ENCODE measurements at regions not wholly inside any gene's neighbourhood (a gene's known extent, or its start where the extent isn't known, plus 50 kb on each side); places are given as distances from the start of the nearest gene placed in this dataset.
"Not testable (repeated sequence)": the region's sequence is repeated elsewhere in the genome, so short reads cannot be mapped to it uniquely, and the experiment has no call there.

- H3K27ac ChIP-seq: no peak overlapping the region
- in situ Hi-C loops (cut with MboI; ENCODE audit: low pct_ligation_motif_present in 1 of 4, low pct_unique_long_range_greater_than_20kb in 1 of 4, low sequenced_read_pairs in 3 of 4) (no loop called here), intact Hi-C loops (cut with DNase I; ENCODE audit: low total_unique reads) (no loop called here)
Observed at GRCh38 chr6:73927421-73927820, 231.4 kb downstream of the CD109 start.

GRCh38 chr6:73925703-73926102, 229.7 kb downstream of the CD109 start:
- H3K4me1 ChIP-seq; DNase-seq; H3K36me3 ChIP-seq; H3K27ac ChIP-seq; intact Hi-C loops (cut with DNase I; ENCODE audit: low total_unique reads); in situ Hi-C loops (cut with MboI; ENCODE audit: low pct_ligation_motif_present in 1 of 4, low pct_unique_long_range_greater_than_20kb in 1 of 4, low sequenced_read_pairs in 3 of 4); H3K27me3 ChIP-seq; H3K4me3 ChIP-seq: not testable (repeated sequence)
- peaks cover 0 to 12% of the 10 kb centered on the region in 2 donors for H3K9me3 ChIP-seq
- WGBS, 2 donors (ENCODE audit: low coverage in 1 of 2): 75 to 91% methylated on average over 2 to 17 of the region's 17 CpGs

More at GRCh38 chr6:73927421-73927820, 231.4 kb downstream of the CD109 start:
- Histone ChIP-seq H3K4me1 (no peaks in the 10 kb centered on the region), H3K36me3 (no peaks in the 10 kb centered on the region), H3K27me3 (no peaks in the 10 kb centered on the region), H3K9me3 (peaks cover 0 to 12% of the 10 kb centered on the region in 2 donors), H3K4me3 (no peak overlapping the region)
- TF ChIP-seq POLR2AphosphoS5 (IDR thresholded peaks at IDR 0.05) (no peak), POLR2A (IDR thresholded peaks at IDR 0.05) (no peak), CTCF (IDR thresholded peaks at IDR 0.05) (no peak), EP300 (IDR thresholded peaks at IDR 0.05; ENCODE audit: low read depth) (no peak)
- DNase-seq: no peak

- H3K27me3 ChIP-seq: no peaks in the 10 kb centered on the region
- H3K4me3 ChIP-seq: no peak overlapping the region
- no peak for DNase-seq
- no peaks in the 10 kb centered on the region for H3K36me3 ChIP-seq
- intact Hi-C loops (cut with DNase I; ENCODE audit: low total_unique reads) (no loop called here), in situ Hi-C loops (cut with MboI; ENCODE audit: low pct_ligation_motif_present in 1 of 4, low pct_unique_long_range_greater_than_20kb in 1 of 4, low sequenced_read_pairs in 3 of 4) (no loop called here)
- 73 to 77% methylated on average over 1 of the region's 1 CpG for WGBS, 2 donors (ENCODE audit: low coverage in 1 of 2)
- H3K4me1 ChIP-seq: no peaks in the 10 kb centered on the region
- H3K9me3 ChIP-seq: peaks cover 0 to 12% of the 10 kb centered on the region in 2 donors
- TF ChIP-seq EP300 (IDR thresholded peaks at IDR 0.05; ENCODE audit: low read depth): no peak
- TF ChIP-seq POLR2A (IDR thresholded peaks at IDR 0.05): no peak
- TF ChIP-seq CTCF (IDR thresholded peaks at IDR 0.05): no peak
- no peak for TF ChIP-seq POLR2AphosphoS5 (IDR thresholded peaks at IDR 0.05)
- no peak overlapping the region for H3K27ac ChIP-seq
Observed at GRCh38 chr6:73923905-73924485, 228.0 kb downstream of the CD109 start.

GRCh38 chr6:73903155-73903554, 207.2 kb downstream of the CD109 start:
- no peak for DNase-seq
- Histone ChIP-seq H3K27me3 (no peaks in the 10 kb centered on the region), H3K9me3 (peaks cover 0 to 11% of the 10 kb centered on the region in 2 donors), H3K36me3 (no peaks in the 10 kb centered on the region), H3K4me3 (no peak overlapping the region), H3K27ac (no peak overlapping the region), H3K4me1 (no peaks in the 10 kb centered on the region)
- no peak for TF ChIP-seq POLR2A (IDR thresholded peaks at IDR 0.05)
- TF ChIP-seq CTCF (IDR thresholded peaks at IDR 0.05): no peak
- TF ChIP-seq EP300 (IDR thresholded peaks at IDR 0.05; ENCODE audit: low read depth): no peak
- TF ChIP-seq POLR2AphosphoS5 (IDR thresholded peaks at IDR 0.05): no peak
- intact Hi-C loops (cut with DNase I; ENCODE audit: low total_unique reads) (no loop called here), in situ Hi-C loops (cut with MboI; ENCODE audit: low pct_ligation_motif_present in 1 of 4, low pct_unique_long_range_greater_than_20kb in 1 of 4, low sequenced_read_pairs in 3 of 4) (no loop called here)
- WGBS, 2 donors (ENCODE audit: low coverage in 1 of 2): 84% methylated on average over 12 of the region's 14 CpGs; no CpG with 5 or more reads in 1 of the 2 donors

GRCh38 chr6:73901986-73902385, 206.0 kb downstream of the CD109 start:
- Histone ChIP-seq H3K36me3 (no peaks in the 10 kb centered on the region), H3K9me3 (peaks cover 0 to 11% of the 10 kb centered on the region in 2 donors), H3K4me1 (no peaks in the 10 kb centered on the region), H3K27ac (no peak overlapping the region), H3K4me3 (no peak overlapping the region), H3K27me3 (no peaks in the 10 kb centered on the region)
- DNase-seq: no peak
- intact Hi-C loops (cut with DNase I; ENCODE audit: low total_unique reads) (no loop called here), in situ Hi-C loops (cut with MboI; ENCODE audit: low pct_ligation_motif_present in 1 of 4, low pct_unique_long_range_greater_than_20kb in 1 of 4, low sequenced_read_pairs in 3 of 4) (no loop called here)
- no peak for TF ChIP-seq POLR2A (IDR thresholded peaks at IDR 0.05)
- TF ChIP-seq EP300 (IDR thresholded peaks at IDR 0.05; ENCODE audit: low read depth): no peak
- TF ChIP-seq POLR2AphosphoS5 (IDR thresholded peaks at IDR 0.05): no peak
- no peak for TF ChIP-seq CTCF (IDR thresholded peaks at IDR 0.05)

Measured in transverse colon (tissue), 4 donors.